ENCODE measurements at regions not wholly inside any gene's neighbourhood (a gene's known extent, or its start where the extent isn't known, plus 50 kb on each side); places are given as distances from the start of the nearest gene placed in this dataset.

GRCh38 chr5:1950708-1951103 is 68.0 kb upstream of the IRX4 start:
- DNase-seq (ENCODE audit: low read depth, low spot score) (no peak), ATAC-seq (no peak)
- RAD21 ChIA-PET (ENCODE audit: low non-redundant PET in 1 of 2, low total read pairs in 2 of 2, uncharacterized antibody in 2 of 2, unreplicated experiment in 2 of 2): no interaction called here
- Histone ChIP-seq H4K20me1 (ENCODE audit: insufficient read depth) (no peaks in the 10 kb centered on the region), H2AFZ (ENCODE audit: low read depth, low read length, poor library complexity, severe bottlenecking) (no peak overlapping the region), H3K27ac (ENCODE audit: low read depth, low read length) (no peak overlapping the region), H3K36me3 (ENCODE audit: control insufficient read depth in 1 of 2, insufficient read depth in 2 of 2, low read length in 2 of 2) (no peaks in the 10 kb centered on the region), H3K4me1 (ENCODE audit: control insufficient read depth in 1 of 2, insufficient read depth in 2 of 2, low read length in 2 of 2) (no peaks in the 10 kb centered on the region), H3K4me3 (replicated peaks in 1 of 2; ENCODE audit: low read depth in 1 of 2, low read length in 2 of 2) (no peak overlapping the region), H3K4me2 (ENCODE audit: low read length) (no peak overlapping the region), H3K9me3 (ENCODE audit: control insufficient read depth in 1 of 2, insufficient read depth in 1 of 2, low read depth in 1 of 2, low read length in 2 of 2) (no peaks in the 10 kb centered on the region), H3K27me3 (ENCODE audit: insufficient read depth, low read length) (peaks cover 33% of the 10 kb centered on the region; the same call in 1 of the 2 replicates), H3K9me2 (ENCODE audit: insufficient read depth) (no peaks in the 10 kb centered on the region), H3K79me2 (ENCODE audit: insufficient read depth, low read length) (no peaks in the 10 kb centered on the region), H3K9ac (ENCODE audit: low read length) (no peak overlapping the region)
- BruUV-seq (replicated peaks): no TSS peak
- CTCF ChIA-PET: no interaction called here
- intact Hi-C loops (cut with micrococcal nuclease): no loop called here
- TF ChIP-seq, protein P1, sequence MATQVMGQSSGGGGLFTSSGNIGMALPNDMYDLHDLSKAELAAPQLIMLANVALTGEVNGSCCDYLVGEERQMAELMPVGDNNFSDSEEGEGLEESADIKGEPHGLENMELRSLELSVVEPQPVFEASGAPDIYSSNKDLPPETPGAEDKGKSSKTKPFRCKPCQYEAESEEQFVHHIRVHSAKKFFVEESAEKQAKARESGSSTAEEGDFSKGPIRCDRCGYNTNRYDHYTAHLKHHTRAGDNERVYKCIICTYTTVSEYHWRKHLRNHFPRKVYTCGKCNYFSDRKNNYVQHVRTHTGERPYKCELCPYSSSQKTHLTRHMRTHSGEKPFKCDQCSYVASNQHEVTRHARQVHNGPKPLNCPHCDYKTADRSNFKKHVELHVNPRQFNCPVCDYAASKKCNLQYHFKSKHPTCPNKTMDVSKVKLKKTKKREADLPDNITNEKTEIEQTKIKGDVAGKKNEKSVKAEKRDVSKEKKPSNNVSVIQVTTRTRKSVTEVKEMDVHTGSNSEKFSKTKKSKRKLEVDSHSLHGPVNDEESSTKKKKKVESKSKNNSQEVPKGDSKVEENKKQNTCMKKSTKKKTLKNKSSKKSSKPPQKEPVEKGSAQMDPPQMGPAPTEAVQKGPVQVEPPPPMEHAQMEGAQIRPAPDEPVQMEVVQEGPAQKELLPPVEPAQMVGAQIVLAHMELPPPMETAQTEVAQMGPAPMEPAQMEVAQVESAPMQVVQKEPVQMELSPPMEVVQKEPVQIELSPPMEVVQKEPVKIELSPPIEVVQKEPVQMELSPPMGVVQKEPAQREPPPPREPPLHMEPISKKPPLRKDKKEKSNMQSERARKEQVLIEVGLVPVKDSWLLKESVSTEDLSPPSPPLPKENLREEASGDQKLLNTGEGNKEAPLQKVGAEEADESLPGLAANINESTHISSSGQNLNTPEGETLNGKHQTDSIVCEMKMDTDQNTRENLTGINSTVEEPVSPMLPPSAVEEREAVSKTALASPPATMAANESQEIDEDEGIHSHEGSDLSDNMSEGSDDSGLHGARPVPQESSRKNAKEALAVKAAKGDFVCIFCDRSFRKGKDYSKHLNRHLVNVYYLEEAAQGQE (IDR thresholded peaks at IDR 0.05; ENCODE audit: low read depth): no peak
- TF ChIP-seq FOSL1 (IDR thresholded peaks at IDR 0.05; ENCODE audit: low read depth) (no peak), JUND (IDR thresholded peaks at IDR 0.05) (no peak), CTCF (IDR thresholded peaks at IDR 0.05 in 2 of 3, conservative IDR thresholded peaks at IDR 0.05 in 1 of 3; ENCODE audit: borderline replicate concordance in 1 of 3, insufficient read depth in 1 of 3, low read depth in 2 of 3, low read length in 2 of 3) (no peak), EZH2phosphoT487 (IDR thresholded peaks at IDR 0.05; ENCODE audit: borderline replicate concordance) (no peak), ZFX (IDR thresholded peaks at IDR 0.05) (no peak), TCF7L2 (IDR thresholded peaks at IDR 0.05; ENCODE audit: borderline replicate concordance, extremely low read depth, insufficient read depth, insufficient read length) (no peak), EGR1 (IDR thresholded peaks at IDR 0.05; ENCODE audit: low read depth) (no peak), EZH2 (IDR thresholded peaks at IDR 0.05) (no peak), RAD21 (IDR thresholded peaks at IDR 0.05; ENCODE audit: low read depth) (no peak), CEBPB (IDR thresholded peaks at IDR 0.05; ENCODE audit: low read depth) (no peak), POLR2AphosphoS5 (IDR thresholded peaks at IDR 0.05; ENCODE audit: low read depth, low read length) (no peak), SRF (IDR thresholded peaks at IDR 0.05; ENCODE audit: low read depth) (no peak), YY1 (IDR thresholded peaks at IDR 0.05; ENCODE audit: extremely low read depth, insufficient replicate concordance, low read depth, low read length) (no peak), ZNF274 (IDR thresholded peaks at IDR 0.05; ENCODE audit: low read depth, low read length) (no peak), POLR2A (IDR thresholded peaks at IDR 0.05; ENCODE audit: borderline replicate concordance, extremely low read depth, insufficient read depth, insufficient read length) (no peak), SIN3A (IDR thresholded peaks at IDR 0.05; ENCODE audit: low read depth) (no peak)
- TF ChIP-seq, protein P2, sequence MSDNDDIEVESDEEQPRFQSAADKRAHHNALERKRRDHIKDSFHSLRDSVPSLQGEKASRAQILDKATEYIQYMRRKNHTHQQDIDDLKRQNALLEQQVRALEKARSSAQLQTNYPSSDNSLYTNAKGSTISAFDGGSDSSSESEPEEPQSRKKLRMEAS (IDR thresholded peaks at IDR 0.05): no peak
- TF ChIP-seq, protein P3, sequence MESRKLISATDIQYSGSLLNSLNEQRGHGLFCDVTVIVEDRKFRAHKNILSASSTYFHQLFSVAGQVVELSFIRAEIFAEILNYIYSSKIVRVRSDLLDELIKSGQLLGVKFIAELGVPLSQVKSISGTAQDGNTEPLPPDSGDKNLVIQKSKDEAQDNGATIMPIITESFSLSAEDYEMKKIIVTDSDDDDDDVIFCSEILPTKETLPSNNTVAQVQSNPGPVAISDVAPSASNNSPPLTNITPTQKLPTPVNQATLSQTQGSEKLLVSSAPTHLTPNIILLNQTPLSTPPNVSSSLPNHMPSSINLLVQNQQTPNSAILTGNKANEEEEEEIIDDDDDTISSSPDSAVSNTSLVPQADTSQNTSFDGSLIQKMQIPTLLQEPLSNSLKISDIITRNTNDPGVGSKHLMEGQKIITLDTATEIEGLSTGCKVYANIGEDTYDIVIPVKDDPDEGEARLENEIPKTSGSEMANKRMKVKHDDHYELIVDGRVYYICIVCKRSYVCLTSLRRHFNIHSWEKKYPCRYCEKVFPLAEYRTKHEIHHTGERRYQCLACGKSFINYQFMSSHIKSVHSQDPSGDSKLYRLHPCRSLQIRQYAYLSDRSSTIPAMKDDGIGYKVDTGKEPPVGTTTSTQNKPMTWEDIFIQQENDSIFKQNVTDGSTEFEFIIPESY (IDR thresholded peaks at IDR 0.05; ENCODE audit: extremely low read depth, insufficient replicate concordance, low read length): no peak
- TF ChIP-seq, protein P4, sequence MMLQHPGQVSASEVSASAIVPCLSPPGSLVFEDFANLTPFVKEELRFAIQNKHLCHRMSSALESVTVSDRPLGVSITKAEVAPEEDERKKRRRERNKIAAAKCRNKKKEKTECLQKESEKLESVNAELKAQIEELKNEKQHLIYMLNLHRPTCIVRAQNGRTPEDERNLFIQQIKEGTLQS (IDR thresholded peaks at IDR 0.05): no peak
- POLR2A ChIA-PET: no interaction called here

All from HCT116 (cell line).